ENCODE measurements at regions not wholly inside any gene's neighbourhood (a gene's known extent, or its start where the extent isn't known, plus 50 kb on each side); places are given as distances from the start of the nearest gene placed in this dataset.
"Not testable (repeated sequence)": the region's sequence is repeated elsewhere in the genome, so short reads cannot be mapped to it uniquely, and the experiment has no call there.

GRCh38 chr1:38153778-38154470, 107.3 kb upstream of the POU3F1 start:
- no peak for DNase-seq

DNA sequence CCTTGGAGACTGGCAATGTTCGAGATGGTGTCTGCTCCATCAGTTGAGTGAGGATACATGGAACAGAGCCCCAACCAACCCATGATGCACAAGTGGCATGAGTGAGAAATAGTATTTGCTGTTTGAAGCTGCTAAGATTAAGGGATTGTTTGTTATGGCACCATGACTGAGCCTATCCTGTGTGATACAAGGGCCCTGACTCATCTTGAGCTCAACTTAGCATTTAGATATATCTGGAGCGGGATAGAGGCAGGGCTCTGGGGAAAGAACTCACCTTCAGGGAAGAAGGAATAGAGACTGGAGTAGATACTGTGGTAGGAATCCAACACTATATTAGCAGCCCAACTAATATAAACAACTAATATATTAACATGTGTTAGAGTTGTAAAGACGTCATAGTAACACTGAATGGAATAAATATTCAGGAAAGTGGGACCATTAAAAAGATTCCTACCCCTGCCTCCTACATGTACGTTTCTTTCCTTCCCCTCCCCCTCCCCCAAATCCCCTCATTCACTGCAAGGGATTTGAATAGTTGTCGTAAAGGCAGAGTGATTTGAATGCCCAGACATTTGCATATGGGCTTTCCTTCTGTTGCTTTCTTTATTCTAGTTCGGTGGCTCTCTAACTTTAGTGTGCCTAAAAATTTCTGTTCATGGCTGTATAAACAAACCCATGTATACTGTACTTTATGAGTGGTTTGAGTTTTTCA, 106.6 kb upstream of the POU3F1 start:
- no peak for DNase-seq

DNA sequence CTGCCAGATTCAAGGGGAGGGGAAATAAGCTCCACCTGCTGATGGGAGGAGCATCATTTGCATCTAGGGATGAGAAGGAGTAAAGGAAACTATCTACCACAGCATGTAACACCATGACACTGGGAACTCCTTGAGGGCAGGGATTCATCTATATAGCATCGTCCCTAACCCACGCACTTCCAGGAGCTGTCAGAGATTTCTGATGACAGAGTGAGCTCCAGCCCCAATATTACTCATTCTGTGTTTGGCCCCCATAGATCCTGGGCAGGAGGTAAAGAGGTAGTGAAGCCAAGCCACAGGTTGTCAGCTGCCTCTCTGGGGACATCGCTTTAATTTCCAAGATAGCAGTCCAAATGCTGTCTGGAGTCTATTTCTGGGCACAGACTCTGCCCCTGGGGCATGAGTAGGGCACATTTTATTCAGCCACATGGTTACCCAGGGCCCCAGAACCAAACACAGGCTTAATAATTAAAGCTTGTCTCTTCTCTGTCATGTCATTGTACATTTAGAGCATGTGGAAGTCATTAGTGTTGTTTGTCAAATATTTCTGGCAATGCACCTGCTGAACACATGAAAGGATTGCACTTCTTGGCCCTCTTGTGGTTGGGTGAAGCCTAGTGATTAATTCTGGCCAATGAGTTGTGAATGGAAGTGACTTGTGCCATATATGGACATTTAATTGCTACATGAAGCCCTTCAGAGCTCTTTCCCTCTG, 105.9 kb upstream of the POU3F1 start:
- DNase-seq: no peak

DNA sequence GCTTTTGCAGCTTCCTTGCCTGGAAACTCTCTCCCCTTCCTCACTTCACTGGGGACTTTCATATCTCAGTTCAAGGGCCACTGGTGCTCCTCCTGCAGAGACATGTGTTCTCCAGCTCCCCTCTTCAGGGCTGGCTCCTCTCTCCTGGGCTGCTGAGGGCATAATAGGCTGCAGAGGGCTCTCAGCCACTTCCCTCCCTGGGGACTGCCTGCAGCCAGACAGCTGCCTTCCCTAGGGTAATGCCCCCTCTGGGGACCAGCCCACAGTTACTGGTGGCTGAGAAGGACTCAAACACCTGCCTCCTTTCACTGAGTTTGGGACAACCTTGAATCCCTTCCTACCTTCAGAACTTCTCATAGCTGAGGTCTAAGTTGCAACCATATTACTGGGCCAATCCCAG, 104.8 kb upstream of the POU3F1 start:
- DNase-seq: no peak

DNA sequence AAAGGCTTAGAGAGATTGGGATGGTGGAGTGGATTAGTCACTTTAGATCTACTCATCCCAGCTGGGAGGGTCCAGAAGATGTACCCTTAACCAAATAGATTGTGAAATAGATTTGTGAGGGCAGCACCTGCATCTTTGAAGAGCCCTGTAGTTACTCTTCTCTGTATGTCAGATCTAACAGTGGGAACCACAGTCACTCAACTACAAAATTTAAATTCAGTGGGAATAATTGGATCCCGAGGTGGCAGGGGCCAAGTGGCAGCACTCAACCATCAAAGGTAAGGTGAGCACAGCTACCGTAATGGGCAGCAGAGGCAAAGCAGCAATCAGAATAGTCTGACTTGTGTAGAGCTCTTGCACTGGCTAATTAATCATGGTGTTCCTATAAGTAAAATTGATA, 99.5 kb upstream of the POU3F1 start:
- DNase-seq: not testable (repeated sequence)

- DNase-seq: no peak
Measured at GRCh38 chr1:38142606-38143005, 96.0 kb upstream of the POU3F1 start.

DNA sequence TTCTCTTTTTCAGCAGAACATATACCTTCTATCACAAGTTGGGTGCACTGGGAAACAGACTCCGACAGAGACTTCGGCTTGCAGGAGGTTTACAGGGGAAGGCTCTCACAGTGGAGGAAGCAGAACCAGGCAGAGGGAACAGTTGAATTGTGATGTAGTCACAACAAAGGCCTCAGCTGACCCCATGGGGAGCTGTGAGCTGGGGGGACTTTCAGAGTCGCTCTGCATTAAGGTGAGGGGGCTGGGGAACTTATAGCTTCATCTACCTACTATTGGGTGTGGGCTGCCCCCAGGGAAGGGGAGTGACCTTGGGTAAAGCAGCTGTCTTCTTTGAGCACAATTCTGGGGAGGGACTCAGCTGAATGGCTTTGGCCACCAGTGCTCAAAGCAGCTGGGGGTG, 94.9 kb upstream of the POU3F1 start:
- no peak for DNase-seq

DNA sequence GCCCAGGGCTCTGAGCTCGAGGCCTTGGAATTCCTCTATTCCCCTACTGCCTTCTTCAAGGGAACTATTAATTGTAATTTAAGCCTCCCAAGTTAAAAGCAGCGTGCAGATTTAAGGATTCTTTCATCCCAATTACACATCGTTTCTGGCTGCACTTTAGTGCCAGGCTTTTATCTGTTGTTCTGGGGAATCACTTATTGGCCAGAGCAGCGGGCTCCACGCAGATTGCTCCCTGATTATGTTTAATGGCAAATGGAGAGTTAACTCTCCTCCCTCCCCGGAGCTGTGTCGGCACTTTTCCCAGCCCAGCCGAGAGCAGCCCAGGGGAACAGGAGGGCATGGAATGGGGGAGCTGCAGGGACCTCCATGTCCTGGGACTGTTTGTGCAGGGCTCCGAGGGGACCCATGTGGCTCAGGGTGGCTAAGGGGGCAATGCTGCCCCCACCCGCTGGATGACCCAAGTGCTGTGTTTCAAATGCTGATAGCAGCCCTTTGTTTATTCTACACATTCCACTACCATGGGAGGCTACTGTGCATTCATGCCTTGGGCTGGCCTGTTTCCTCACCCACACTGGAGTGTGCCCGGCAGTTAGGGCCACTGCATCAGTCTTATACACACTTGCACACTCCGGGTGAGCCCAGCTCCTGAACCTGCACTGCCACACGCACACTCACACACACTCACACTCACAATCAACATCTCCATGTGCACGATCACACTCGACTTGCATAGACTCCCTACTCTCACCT, 93.3 kb upstream of the POU3F1 start:
- DNase-seq: no peak

GRCh38 chr1:38138498-38139233, 92.1 kb upstream of the POU3F1 start:
- DNase-seq: no peak

DNA sequence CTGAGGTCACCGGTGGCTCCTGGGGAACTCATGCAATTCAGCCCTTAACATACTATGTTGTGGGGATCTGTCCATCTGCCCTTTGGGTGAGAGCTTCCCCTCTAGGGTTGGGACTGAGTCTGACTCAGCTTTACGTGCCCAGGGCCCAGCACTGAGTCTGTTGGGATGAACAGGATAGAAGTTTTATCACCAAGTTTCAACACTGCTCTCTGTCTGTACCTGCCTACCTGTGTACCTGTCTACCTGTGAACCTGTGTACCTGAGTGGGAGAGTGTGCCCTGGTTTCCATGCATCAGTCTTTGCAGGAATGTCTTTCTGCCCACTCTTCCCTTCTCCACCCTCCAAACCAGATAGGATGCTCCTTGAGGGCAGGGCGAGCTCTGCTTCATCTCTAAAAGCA, 90.6 kb upstream of the POU3F1 start:
- DNase-seq: no peak

DNA sequence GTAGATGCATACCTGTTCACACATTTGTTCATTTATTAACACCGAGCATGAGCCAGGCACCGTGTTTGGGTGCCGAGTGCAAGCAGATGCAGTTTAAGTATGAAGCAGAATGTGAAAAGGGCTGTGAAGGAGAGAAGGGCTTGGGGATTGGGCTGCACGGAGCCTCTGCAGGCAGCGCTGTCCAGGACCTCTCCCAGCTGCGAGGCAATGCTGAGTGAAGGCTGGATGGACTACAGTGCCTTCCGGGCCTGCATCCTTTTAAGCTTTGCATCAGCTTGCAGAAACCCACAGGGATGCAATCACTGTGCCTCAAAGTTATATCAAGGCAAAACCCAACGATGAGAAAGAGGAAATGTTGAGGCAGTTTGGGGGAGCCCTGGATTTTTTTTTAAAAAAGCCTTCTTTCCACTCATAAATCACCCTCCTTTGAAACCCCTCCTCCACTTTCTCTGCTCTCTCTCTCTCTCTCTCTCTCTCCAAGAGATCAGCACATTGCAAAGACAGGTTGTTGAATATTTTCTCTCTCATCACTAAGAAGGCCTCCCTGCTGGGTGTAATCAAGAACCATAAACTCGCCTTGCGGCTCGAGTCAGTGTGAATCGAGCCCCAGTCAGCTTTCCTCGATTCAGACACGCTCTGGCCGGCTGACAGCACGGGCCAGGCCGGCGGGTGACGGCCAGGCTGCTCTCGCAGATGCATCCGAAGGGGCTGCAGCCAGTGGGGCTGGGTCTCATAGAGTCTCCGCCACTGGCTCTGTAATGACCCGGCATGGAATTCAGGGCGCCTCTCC, 89.2 kb upstream of the POU3F1 start:
- DNase-seq: no peak

DNA sequence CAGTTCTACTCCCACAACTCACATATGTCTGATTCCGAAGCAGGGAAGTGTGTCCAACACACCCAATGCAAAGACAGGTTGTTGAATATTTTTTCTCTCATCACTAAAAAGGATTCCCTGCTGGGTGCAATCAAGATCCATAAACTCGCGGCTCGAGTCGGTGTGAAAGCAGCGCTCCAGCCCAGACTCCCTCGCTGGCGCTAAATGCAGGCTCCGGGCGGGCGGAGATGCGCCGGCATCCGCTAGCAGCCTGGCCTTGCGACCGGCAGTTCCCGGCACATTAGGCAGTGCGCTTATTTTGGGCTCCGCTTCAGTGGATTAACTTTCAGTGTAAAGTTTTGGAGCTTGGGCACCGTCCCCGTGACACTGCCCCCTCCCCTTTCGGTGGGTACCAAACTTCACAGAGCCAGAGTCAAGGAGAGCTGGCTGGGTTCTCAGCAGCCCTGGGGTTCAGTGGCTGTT, 87.7 kb upstream of the POU3F1 start:
- no peak for DNase-seq

DNA sequence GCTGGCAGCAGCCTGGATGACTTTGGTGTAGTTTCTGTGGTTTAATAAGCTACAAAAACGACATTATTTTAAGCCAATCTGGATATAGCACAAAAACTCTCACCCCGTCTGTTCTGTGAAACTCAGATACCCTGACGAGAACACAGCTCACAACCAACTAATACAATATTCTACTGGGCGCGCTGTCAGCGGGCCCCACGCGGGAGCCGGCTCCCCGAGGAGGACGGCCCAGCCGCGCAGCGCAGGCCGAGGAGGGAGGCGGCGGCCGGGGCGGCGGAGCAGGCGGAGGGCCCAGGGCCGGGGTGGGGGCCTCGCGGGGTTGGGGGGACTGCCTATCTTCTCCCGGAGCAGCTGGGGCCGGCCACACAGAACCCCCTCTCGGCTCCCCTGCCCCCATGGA, 87.2 kb upstream of the POU3F1 start:
- DNase-seq: no peak

GRCh38 chr1:38133304-38133703, 86.7 kb upstream of the POU3F1 start:
- DNase-seq: no peak

DNA sequence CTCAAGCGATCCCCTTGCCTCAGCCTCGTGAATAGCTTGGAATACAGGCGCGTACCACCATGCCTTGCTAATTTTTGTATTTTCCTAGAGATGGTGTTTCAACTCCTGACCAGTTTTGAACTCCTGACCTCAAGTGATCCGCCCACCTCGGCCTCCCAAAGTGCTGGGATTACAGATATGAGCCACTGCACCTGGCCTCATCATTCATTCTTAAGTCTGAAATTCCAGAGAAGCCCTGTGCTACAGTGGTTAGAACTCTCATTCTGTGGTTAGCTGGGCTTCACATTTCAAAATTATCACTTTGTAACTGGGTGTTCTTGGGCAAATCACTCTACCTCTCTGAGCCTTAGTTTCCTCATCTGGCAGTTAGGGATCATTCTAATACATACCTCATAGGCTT, 86.1 kb upstream of the POU3F1 start:
- DNase-seq: no peak

- no peak for DNase-seq
Measured at GRCh38 chr1:38131024-38131585, 84.5 kb upstream of the POU3F1 start.

GRCh38 chr1:38129971-38130370, 83.4 kb upstream of the POU3F1 start:
- DNase-seq: no peak

- no peak for DNase-seq
Measured at GRCh38 chr1:38129473-38129872, 82.9 kb upstream of the POU3F1 start.

GRCh38 chr1:38128926-38129453, 82.4 kb upstream of the POU3F1 start:
- no peak for DNase-seq

DNA sequence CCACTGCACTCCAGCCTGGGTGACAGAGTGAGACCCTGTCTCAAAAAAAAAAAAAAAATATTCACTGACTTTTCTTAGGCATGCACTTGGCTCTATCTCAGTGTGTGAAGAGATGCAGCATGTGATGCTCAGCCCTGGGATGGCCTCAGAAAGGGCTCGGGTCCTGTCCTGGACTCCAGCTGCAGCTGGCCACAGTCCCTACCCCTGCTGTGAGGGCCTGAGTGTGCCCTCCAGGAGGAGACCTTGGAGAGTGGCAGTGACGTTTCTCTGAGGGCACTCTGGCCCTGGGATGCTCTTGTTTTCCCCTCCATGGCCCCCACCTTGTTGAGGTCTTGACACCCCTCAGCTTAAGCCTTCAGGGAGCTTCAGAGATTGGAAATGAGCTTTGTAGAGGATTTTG, 81.9 kb upstream of the POU3F1 start:
- no peak for DNase-seq

- no peak for DNase-seq
Measured at GRCh38 chr1:38127428-38127827, 80.8 kb upstream of the POU3F1 start.
